ENCODE measurements at regions not wholly inside any gene's neighbourhood (a gene's known extent, or its start where the extent isn't known, plus 50 kb on each side); places are given as distances from the start of the nearest gene placed in this dataset.

DNA sequence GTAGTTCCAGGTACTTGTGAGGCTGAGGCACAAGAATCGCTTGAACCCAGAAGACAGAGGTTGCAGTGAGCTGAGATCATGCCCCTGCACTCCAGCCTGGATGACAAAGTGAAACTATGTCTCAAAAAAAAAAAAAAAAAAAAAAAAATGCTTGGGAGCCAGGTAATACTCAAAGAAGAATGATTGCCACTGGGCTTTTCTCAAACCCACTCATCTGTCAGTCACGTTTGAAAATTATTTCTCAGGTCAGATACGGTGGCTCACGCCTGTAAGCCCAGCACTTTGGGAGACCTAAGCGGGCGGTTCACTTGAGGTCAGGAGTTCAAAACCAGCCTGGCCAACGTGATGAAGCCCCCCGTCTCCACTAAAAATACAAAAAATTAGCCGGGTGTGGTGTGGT lies 155.7 kb downstream of the RELL1 start:
- no peak for DNase-seq
- H3K4me3 Mint-ChIP-seq = no peak overlapping the region
- H3K36me3 Mint-ChIP-seq (ENCODE audit: low read depth) = no peaks in the 10 kb centered on the region
- H3K27ac Mint-ChIP-seq = no peak overlapping the region
- H3K27me3 Mint-ChIP-seq (ENCODE audit: low read depth, poor library complexity) = no peaks in the 10 kb centered on the region
- no peaks in the 10 kb centered on the region for H3K4me1 Mint-ChIP-seq
- H3K9me3 Mint-ChIP-seq = no peaks in the 10 kb centered on the region
- TF ChIP-seq CTCF (IDR thresholded peaks at IDR 0.05) = no peak

GRCh38 chr4:37528166-37528885 lies 157.8 kb downstream of the RELL1 start:
- H3K27me3 Mint-ChIP-seq (ENCODE audit: low read depth, poor library complexity) = no peaks in the 10 kb centered on the region
- DNase-seq = no peak
- no peak for TF ChIP-seq CTCF (IDR thresholded peaks at IDR 0.05)
- no peaks in the 10 kb centered on the region for H3K36me3 Mint-ChIP-seq (ENCODE audit: low read depth)
- H3K4me3 Mint-ChIP-seq = no peak overlapping the region
- H3K9me3 Mint-ChIP-seq = no peaks in the 10 kb centered on the region
- H3K4me1 Mint-ChIP-seq = no peaks in the 10 kb centered on the region
- H3K27ac Mint-ChIP-seq = no peak overlapping the region

- no peak for DNase-seq
- H3K4me1 Mint-ChIP-seq = no peaks in the 10 kb centered on the region
These were observed 161.9 kb downstream of the RELL1 start for GRCh38 chr4:37524267-37524666.

GRCh38 chr4:37522996-37523395 lies 163.2 kb downstream of the RELL1 start:
- Mint-ChIP-seq H3K27ac (no peak overlapping the region), H3K36me3 (ENCODE audit: low read depth) (no peaks in the 10 kb centered on the region), H3K4me3 (no peak overlapping the region), H3K27me3 (ENCODE audit: low read depth, poor library complexity) (no peaks in the 10 kb centered on the region), H3K4me1 (no peaks in the 10 kb centered on the region), H3K9me3 (peaks cover 11% of the 10 kb centered on the region)
- DNase-seq = no peak
- no peak for TF ChIP-seq CTCF (IDR thresholded peaks at IDR 0.05)

More at GRCh38 chr4:37524267-37524666, 161.9 kb downstream of the RELL1 start:
- Mint-ChIP-seq H3K27ac (no peak overlapping the region), H3K36me3 (ENCODE audit: low read depth) (no peaks in the 10 kb centered on the region), H3K9me3 (peaks cover 11% of the 10 kb centered on the region), H3K27me3 (ENCODE audit: low read depth, poor library complexity) (no peaks in the 10 kb centered on the region), H3K4me3 (no peak overlapping the region)
- no peak for TF ChIP-seq CTCF (IDR thresholded peaks at IDR 0.05)

DNA sequence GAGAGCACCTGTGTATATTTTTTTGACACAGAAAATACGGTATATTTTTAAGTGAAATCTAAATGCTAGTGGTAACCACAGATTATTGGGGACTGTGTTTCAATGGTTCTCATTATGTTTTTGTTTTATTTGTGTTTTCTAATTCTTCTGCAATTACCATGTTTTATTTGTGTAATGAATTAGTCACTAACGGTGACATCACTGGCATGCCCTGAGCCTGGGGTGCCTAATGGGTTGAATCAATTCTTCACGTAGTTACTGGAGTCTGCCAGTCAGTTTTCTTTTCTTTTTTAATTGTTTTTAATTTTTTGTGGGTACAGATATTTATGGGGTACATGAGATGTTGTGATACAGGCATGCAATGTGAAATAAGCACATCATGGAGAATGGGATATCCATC lies 168.8 kb downstream of the RELL1 start:
- no peak for DNase-seq
- H3K4me1 Mint-ChIP-seq = no peaks in the 10 kb centered on the region
- H3K36me3 Mint-ChIP-seq (ENCODE audit: low read depth) = no peaks in the 10 kb centered on the region
- H3K27ac Mint-ChIP-seq = no peak overlapping the region
- H3K4me3 Mint-ChIP-seq = no peak overlapping the region
- peaks cover 15% of the 10 kb centered on the region for H3K9me3 Mint-ChIP-seq
- H3K27me3 Mint-ChIP-seq (ENCODE audit: low read depth, poor library complexity) = no peaks in the 10 kb centered on the region
- TF ChIP-seq CTCF (IDR thresholded peaks at IDR 0.05) = no peak
